Adrenal gland (tissue), 9 donors: ENCODE measurements at regions not wholly inside any gene's neighbourhood (a gene's known extent, or its start where the extent isn't known, plus 50 kb on each side); places are given as distances from the start of the nearest gene placed in this dataset.

Source experiments
- DNase-seq, 7 donors: peaks; one replicate each; pipeline ENCODE4 v3.0.0-alpha.2; 2019 to 2020
- H3K27ac ChIP-seq, 5 donors: fragments of 200-600 bp; sonication (generic) in 4 of 5; 1 replicate in 3 of 5; 2 replicates in 2 of 5; pipeline versions ENCODE4 v1.5.1 to v1.8.0; 2016 to 2020; ENCODE audit warnings: mild to moderate bottlenecking in 1 of 5
- H3K27me3 ChIP-seq: fragments of 200-600 bp; 2 replicates; pipeline ENCODE4 v1.8.0; 2021
- H3K36me3 ChIP-seq, 2 donors: fragments of 200-600 bp; replicated peaks in 1 of 2; 1 replicate in 1 of 2; 2 replicates in 1 of 2; pipeline versions ENCODE4 v1.5.1 to v1.8.0; 2018 to 2022
- H3K4me1 ChIP-seq, 2 donors: fragments of 200-600 bp; replicated peaks in 1 of 2; 1 replicate in 1 of 2; 2 replicates in 1 of 2; pipeline versions ENCODE4 v1.5.1 to v1.8.0; 2018 to 2021
- H3K4me3 ChIP-seq, 4 donors: fragments of 200-600 bp; sonication (generic) in 3 of 4; one replicate each; pipeline ENCODE4 v1.5.1; 2016 to 2018
- H3K9me3 ChIP-seq, 3 donors: fragments of 200-600 bp; sonication (generic) in 1 of 3; replicated peaks in 1 of 3; 1 replicate in 2 of 3; 2 replicates in 1 of 3; pipeline versions ENCODE4 v1.5.1 to v1.8.0; 2016 to 2021
- POLR2A ChIP-seq, 2 donors: fragments of 450-650 bp; IDR thresholded peaks; one replicate each; pipeline ENCODE4 v1.6.1; 2017; ENCODE audit warnings: antibody characterized with exemption in 2 of 2, mild to moderate bottlenecking in 2 of 2, moderate library complexity in 1 of 2
- WGBS, 4 donors: extraction: QIAGEN DNeasy Blood & Tissue Kit in 2 of 4; methylation state at CpG; one replicate each; pipeline versions ENCODE4 v1.1.5 to v1.1.7; 2013 to 2017; 5-methylcytosine and 5-hydroxymethylcytosine counted together
- intact Hi-C, 2 donors: fragments of 100-400 bp; cut with DNase I; formaldehyde crosslinking; loops; one replicate each; pipeline versions ENCODE4 v1.14.1 to v1.15.0; 2022 to 2023
- TF ChIP-seq, protein P1 (sequence below), 6 experiments: fragments of 450-650 bp in 4 of 6; fragments of 200-600 bp in 2 of 6; sonication (generic) in 1 of 6; IDR thresholded peaks; 1 replicate in 5 of 6; 2 replicates in 1 of 6; pipeline versions ENCODE4 v1.5.1 to v1.8.0; 2016 to 2021; ENCODE audit warnings: antibody characterized with exemption in 6 of 6, mild to moderate bottlenecking in 2 of 6, moderate library complexity in 1 of 6
- donor health status: healthy with polysubstance abuse.
- donor health status: Bipolar disorder and iron deficiency.
- donor health status: DM: yes; HTN: yes; CAD: no.
- donor health status: DM: no; HTN: no; CAD: no.
- donor health status: DM: no; HTN: no; CAD: no.

DNA sequence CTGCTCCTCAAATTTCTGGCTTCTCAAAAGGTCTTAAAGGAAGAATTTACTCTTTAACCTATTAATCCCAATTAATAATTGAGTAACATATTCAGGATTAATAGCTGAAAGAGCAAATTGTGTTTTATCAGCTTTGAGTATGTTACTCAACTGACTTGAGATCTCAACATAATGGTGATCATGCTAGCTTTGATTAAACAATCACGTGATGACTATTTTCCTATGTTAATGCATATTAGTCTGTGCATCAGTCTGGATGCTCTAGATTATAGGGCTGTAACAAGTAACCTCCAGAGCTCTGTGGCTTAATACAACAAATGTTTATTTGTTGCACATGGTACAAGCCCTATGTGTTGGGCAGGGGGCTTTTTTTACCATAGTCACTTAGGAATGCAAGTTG lies 313.4 kb upstream of the BTBD3 start:
- TF ChIP-seq POLR2A (IDR thresholded peaks at IDR 0.05) = no peak
- TF ChIP-seq, protein P1, sequence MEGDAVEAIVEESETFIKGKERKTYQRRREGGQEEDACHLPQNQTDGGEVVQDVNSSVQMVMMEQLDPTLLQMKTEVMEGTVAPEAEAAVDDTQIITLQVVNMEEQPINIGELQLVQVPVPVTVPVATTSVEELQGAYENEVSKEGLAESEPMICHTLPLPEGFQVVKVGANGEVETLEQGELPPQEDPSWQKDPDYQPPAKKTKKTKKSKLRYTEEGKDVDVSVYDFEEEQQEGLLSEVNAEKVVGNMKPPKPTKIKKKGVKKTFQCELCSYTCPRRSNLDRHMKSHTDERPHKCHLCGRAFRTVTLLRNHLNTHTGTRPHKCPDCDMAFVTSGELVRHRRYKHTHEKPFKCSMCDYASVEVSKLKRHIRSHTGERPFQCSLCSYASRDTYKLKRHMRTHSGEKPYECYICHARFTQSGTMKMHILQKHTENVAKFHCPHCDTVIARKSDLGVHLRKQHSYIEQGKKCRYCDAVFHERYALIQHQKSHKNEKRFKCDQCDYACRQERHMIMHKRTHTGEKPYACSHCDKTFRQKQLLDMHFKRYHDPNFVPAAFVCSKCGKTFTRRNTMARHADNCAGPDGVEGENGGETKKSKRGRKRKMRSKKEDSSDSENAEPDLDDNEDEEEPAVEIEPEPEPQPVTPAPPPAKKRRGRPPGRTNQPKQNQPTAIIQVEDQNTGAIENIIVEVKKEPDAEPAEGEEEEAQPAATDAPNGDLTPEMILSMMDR (IDR thresholded peaks at IDR 0.05) = no peak
- Histone ChIP-seq H3K27me3 (no peaks in the 10 kb centered on the region), H3K9me3 (no peaks in the 10 kb centered on the region), H3K4me1 (no peaks in the 10 kb centered on the region), H3K27ac (no peak overlapping the region), H3K4me3 (no peak overlapping the region), H3K36me3 (no peaks in the 10 kb centered on the region)
- 82 to 90% (median 86%) methylated on average over 1 of the region's 1 CpG for WGBS, 4 donors
- intact Hi-C loops = no loop called here
- DNase-seq = no peak

DNA sequence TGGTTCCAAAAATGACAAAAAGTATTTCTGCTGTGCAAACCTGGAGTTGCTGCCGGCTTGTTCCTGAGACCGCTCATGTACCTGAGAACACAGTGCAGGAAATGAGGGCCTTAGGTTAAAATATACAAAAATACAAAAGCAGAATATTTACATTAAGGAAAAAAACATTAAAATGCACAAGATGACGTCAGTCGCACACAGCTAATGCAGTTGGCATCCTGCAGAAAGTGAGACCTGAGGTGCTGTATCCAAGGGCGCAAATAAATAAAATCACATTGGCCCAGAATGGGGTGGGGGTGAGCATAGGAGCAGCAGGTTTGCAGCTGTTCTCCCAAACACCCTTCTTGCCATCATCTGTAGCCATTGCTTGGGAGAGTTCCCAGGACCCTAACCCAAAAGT lies 310.6 kb upstream of the BTBD3 start:
- Histone ChIP-seq H3K36me3 (no peaks in the 10 kb centered on the region), H3K27ac (no peak overlapping the region), H3K4me1 (no peaks in the 10 kb centered on the region), H3K9me3 (no peaks in the 10 kb centered on the region), H3K4me3 (no peak overlapping the region), H3K27me3 (no peaks in the 10 kb centered on the region)
- DNase-seq = no peak
- intact Hi-C loops = no loop called here
- 90 to 94% (median 92%) methylated on average over 5 of the region's 5 CpGs for WGBS, 4 donors
- TF ChIP-seq, protein P1 (IDR thresholded peaks at IDR 0.05) = no peak
- TF ChIP-seq POLR2A (IDR thresholded peaks at IDR 0.05) = no peak

DNA sequence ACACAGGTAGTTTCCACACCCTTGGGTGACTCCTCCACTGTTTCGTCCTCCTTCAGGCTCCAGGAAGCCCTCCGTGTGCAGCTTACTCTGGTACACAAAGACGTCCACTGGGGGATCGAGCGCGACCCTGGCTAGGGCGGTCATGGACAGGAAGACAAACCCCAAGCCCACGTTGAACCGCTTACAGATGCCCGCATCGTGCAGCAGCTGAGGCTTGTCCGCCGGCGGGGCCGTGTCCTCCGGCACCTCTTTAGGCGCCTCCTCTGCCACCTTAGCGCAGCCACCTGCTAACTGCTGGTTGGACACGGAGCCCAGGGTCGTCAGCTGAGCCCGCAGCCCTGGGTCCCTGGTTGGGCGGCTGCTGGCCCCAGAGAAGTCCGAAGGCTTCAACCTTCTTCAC lies 309.0 kb upstream of the BTBD3 start:
- TF ChIP-seq POLR2A (IDR thresholded peaks at IDR 0.05) = no peak
- TF ChIP-seq, protein P1 (IDR thresholded peaks at IDR 0.05) = no peak
- H3K27ac ChIP-seq = no peak overlapping the region
- intact Hi-C loops = no loop called here
- H3K4me1 ChIP-seq = no peaks in the 10 kb centered on the region
- H3K27me3 ChIP-seq = no peaks in the 10 kb centered on the region
- no peak overlapping the region for H3K4me3 ChIP-seq
- no peak for DNase-seq
- H3K36me3 ChIP-seq = no peaks in the 10 kb centered on the region
- 92 to 95% (median 93%) methylated on average over 11 to 23 of the region's 23 CpGs for WGBS, 4 donors
- no peaks in the 10 kb centered on the region for H3K9me3 ChIP-seq

DNA sequence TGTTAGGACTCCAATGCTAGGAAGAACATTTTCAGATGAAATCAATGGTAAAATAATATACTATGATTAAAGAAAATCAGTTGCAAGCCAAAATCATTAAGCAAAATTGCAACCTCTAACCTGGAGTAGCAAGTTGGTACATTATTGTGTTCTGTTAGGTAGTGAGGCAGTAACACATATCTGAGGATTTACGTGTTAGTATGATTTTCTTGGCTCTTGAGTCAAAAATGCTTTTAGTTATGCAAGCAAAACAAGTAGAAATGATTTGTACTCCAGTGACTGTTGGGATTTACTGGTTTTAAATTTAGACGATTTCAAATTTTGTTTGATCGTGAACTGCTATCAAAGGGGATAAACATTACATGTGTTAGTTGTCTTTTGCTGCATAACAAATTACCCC lies 293.0 kb upstream of the BTBD3 start:
- Histone ChIP-seq H3K36me3 (no peaks in the 10 kb centered on the region), H3K9me3 (no peaks in the 10 kb centered on the region), H3K27me3 (no peaks in the 10 kb centered on the region), H3K27ac (no peak overlapping the region), H3K4me3 (no peak overlapping the region), H3K4me1 (no peaks in the 10 kb centered on the region)
- intact Hi-C loops = no loop called here
- TF ChIP-seq, protein P1 (IDR thresholded peaks at IDR 0.05) = no peak
- TF ChIP-seq POLR2A (IDR thresholded peaks at IDR 0.05) = no peak
- WGBS, 4 donors = 52 to 79% (median 64%) methylated on average over 3 of the region's 3 CpGs
- DNase-seq = no peak
